ENCODE measurements at regions not wholly inside any gene's neighbourhood (a gene's known extent, or its start where the extent isn't known, plus 50 kb on each side); places are given as distances from the start of the nearest gene placed in this dataset.
A peak's percentile ranks its signal among the peaks of the same experiment; 100 is the strongest.

GRCh38 chr6:82704045-82704444 lies 340.4 kb downstream of the TPBG start:
- no peak for ATAC-seq
- intact Hi-C loops (cut with DNase I), result no loop called here
- no peak for DNase-seq

- DNase-seq, result no peak
- no peak for ATAC-seq
- intact Hi-C loops (cut with DNase I), result no loop called here
Observed at GRCh38 chr6:82705579-82705978, 342.0 kb downstream of the TPBG start.

DNA sequence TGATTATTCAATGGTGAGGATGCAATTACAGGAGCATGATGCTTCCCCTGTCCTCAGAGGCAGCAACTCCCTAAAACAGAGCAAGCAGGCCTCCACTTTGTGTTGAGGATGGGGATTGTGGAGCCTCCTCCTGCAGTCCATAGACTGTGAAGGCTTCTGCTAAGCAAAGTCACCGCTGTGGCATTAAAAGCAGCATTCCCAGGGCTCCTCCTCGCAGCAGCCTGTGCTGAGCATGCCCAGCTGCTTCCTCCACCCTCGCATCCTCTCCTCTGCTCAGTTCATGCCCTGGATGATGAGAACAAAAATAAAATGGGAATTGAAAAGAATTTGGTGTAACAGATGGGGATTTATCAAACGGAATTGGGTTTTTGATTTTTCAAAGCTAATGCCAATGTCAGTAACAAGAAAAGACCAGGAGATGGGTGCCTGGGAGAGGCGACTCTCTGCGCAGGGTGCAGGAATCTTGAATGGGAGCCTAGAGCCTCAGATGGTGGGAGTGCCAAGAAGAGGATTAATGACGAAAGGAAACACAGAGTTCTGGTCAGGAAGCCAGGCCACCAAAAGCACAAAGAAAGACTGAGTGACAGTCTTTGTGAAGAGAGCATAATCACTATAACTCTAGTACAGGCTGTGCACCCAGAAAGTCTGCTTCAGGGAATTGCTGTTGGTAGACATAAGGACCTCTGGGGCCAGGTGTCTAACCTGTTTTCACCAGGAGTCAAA lies 347.6 kb downstream of the TPBG start:
- DNase-seq (no peak), ATAC-seq (peak; percentile 50 to 66)
- intact Hi-C loops (cut with DNase I), result loop anchor here in 1 of 2 donors (10.0 kb wide), 1 partner anchor 436 kb away; no protein-coding TSS in a partner anchor

DNA sequence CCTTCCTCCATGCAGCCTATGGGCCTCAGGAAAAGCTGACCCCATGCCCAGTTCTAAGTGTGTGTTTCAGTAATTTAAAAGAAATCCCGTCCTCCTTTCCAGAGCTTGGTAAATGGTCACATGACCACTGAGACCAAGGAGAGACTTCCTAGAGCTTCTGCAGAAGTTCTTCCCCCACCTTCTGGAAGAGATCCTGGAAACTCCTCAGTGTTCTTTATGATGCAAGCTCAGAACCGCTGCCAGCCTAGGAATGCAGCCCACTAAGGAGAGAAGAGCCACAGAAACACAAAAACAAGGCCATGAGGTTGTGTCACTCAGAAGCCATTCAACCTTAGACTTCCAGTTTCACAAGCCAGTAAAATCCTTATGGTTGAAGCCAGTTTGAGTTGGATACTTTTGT lies 348.4 kb downstream of the TPBG start:
- intact Hi-C loops (cut with DNase I), result loop anchor here in 1 of 2 donors (10.0 kb wide), 1 partner anchor 437 kb away; no protein-coding TSS in a partner anchor
- DNase-seq (peak; percentile 62), ATAC-seq (peak; percentile 65 to 86)

DNA sequence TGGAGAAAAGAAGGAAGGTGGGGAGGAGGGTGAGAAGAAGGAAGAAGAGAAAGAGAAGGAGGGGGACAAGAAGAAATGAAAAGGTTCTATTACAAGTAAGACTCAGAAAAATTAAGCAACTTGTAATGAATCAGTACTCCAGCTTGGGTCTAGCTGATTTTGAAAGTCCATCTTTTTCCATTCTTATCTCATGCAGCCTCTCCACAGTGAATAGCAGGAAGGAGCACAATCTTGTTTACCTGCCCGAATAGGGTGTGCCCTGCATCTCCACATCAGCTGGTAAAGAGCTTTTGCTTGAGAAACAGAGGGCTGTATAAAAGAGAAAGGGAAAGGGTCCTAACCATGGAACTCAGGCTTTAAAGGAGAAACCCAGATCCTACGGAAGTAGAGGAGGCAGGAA lies 348.8 kb downstream of the TPBG start:
- ATAC-seq, result peak in 1 of 2 donors; percentile 62
- intact Hi-C loops (cut with DNase I), result loop anchor here in 1 of 2 donors (10.0 kb wide), 1 partner anchor 438 kb away; no protein-coding TSS in a partner anchor
- no peak for DNase-seq

GRCh38 chr6:82712826-82713225 lies 349.2 kb downstream of the TPBG start:
- ATAC-seq (no peak), DNase-seq (no peak)
- intact Hi-C loops (cut with DNase I), result loop anchor here in 1 of 2 donors (10.0 kb wide), 1 partner anchor 438 kb away; no protein-coding TSS in a partner anchor

GRCh38 chr6:82720992-82721391 lies 344.6 kb downstream of the UBE3D start:
- DNase-seq (no peak), ATAC-seq (no peak)
- intact Hi-C loops (cut with DNase I), result no loop called here

GRCh38 chr6:82735790-82736189 lies 329.9 kb downstream of the UBE3D start:
- DNase-seq, result no peak
- ATAC-seq, result no peak
- intact Hi-C loops (cut with DNase I), result no loop called here

- ATAC-seq (no peak), DNase-seq (no peak)
- intact Hi-C loops (cut with DNase I), result no loop called here
Observed at GRCh38 chr6:82737965-82738364, 327.7 kb downstream of the UBE3D start.

DNA sequence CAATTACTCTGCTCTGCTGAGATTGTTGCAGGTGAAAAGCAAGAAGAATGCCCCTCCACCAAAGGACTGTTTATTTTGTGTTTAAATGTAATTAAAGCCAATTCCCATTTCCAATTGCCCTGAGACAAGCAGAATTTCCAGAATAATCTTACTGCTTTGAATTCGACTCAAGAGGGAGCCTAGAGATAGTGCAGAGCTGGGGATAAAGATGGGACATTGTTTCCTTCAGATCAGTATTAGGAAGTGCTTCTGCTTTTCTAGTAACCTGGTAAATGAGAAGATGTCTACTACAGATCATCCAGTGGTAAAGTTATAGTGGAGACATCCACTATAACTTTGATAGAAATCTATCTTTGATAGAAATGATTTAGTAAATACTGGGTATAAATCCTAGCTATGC lies 326.9 kb downstream of the UBE3D start:
- DNase-seq (no peak), ATAC-seq (no peak)
- intact Hi-C loops (cut with DNase I), result no loop called here

- ATAC-seq (no peak), DNase-seq (no peak)
- intact Hi-C loops (cut with DNase I), result no loop called here
Observed at GRCh38 chr6:82739303-82739702, 326.3 kb downstream of the UBE3D start.

GRCh38 chr6:82740072-82740471 lies 325.6 kb downstream of the UBE3D start:
- DNase-seq (no peak), ATAC-seq (no peak)
- intact Hi-C loops (cut with DNase I), result no loop called here

DNA sequence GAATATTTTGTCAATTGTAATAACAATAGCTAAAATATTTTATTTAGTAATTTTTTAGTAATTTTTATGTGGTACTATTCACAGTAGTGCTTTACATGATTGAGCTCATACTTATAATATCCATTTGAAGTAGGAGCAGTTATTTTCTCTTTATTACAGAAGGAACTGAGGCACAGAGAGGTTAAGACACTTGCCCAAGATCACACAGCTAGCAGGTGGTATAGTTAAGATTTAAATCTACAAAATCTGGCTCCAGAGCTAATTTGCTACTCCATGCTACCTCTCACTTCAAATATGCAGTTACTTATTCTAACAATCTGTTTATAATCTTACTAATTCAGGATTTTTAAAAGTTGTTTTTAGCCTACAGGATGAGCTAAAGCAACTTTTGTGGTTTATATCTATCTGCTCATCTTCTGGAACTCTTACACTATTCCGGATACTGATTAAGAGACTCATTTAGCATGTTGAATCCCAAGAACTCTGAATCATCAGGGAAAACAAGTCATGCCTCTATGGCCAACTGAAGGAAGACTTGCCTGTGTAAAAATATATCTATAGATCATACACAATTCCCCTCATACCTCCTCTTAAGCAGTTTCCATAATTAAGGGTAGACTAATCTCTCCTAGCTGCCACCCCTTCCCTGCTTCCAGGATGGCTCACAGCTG lies 324.2 kb downstream of the UBE3D start:
- ATAC-seq (no peak), DNase-seq (no peak)
- intact Hi-C loops (cut with DNase I), result no loop called here

GRCh38 chr6:82741996-82742385 lies 323.6 kb downstream of the UBE3D start:
- DNase-seq (no peak), ATAC-seq (no peak)
- intact Hi-C loops (cut with DNase I), result no loop called here

DNA sequence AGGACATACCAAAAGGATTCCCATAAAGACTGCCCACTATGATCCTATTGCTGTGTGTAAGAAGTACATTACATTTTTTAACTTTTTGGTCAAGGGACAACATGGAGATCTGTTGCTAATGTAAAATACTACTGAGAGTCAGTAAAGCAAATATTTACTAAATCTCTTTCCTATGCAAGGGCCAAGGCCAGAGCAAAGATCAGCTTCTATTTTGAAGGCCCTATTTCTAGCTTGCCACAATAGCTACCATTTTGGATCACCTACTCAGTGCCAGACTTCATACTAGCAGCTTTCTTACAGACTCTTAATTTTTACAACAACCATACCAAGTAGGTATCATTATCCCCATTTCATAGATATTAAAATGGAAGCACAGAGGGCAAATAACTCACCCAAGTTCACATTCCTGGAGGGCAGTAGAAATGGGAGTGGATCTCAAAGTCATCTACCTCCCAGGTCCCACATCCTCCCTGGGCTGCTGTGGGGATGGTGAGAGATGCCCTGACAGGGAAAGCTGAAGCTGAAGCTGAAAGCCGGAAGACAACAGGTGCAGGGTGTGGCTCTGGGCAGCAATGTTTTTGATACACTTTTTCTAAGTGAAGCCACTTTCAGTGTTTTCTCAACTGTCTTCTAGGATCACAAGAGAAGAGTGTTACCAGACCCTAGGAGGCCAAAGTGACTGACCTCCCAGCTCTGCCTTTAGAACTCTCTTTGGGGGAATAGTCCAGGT lies 321.2 kb downstream of the UBE3D start:
- DNase-seq (no peak), ATAC-seq (no peak)
- intact Hi-C loops (cut with DNase I), result no loop called here

GRCh38 chr6:82750556-82750955 lies 315.1 kb downstream of the UBE3D start:
- DNase-seq, result no peak
- intact Hi-C loops (cut with DNase I), result no loop called here
- ATAC-seq, result no peak

DNA sequence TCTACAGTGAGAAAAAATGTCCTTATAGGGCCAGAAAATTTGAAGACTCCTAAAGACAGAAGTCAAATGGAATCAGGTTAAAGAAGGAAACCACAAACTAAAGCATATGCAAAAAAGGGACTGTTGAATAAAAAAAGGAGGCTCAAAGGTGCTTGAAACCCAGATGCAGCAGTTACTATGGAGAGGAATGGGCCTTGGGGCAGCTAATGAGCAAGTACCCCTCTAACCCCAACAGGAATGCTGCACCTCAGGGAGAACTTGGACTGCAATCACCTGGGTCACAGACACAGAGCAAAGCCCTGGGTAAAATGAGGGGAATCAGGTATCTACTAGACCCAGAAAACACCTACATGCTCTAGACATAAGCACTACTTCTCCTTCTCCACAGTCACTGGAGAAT lies 313.9 kb downstream of the UBE3D start:
- DNase-seq, result no peak
- intact Hi-C loops (cut with DNase I), result no loop called here
- ATAC-seq, result no peak

- ATAC-seq (no peak), DNase-seq (no peak)
- intact Hi-C loops (cut with DNase I), result no loop called here
Observed at GRCh38 chr6:82761674-82762345, 303.8 kb downstream of the UBE3D start.

- intact Hi-C loops (cut with DNase I), result no loop called here
- no peak for ATAC-seq
- DNase-seq, result no peak
Observed at GRCh38 chr6:82766476-82766875, 299.2 kb downstream of the UBE3D start.

DNA sequence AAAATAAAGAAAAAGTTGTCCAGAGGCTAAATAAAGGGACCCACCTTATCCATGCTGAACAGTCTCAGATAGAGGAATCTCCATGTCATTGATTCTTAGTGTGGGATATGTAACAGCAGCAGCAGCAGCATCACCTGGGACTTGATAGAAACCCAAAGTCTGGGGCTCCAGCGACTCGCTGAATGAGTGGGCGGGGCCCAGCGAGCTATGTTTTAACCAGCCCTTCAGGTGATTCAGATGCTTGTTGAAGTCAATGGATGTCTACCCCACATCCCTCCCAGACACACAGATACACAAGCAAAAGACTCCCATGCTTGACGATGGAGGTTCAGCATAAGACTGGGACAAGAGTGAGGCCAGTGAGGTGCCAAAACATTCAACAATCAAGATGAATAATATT lies 298.6 kb downstream of the UBE3D start:
- intact Hi-C loops (cut with DNase I), result no loop called here
- no peak for ATAC-seq
- no peak for DNase-seq
